ENCODE measurements at regions not wholly inside any gene's neighbourhood (a gene's known extent, or its start where the extent isn't known, plus 50 kb on each side); places are given as distances from the start of the nearest gene placed in this dataset.

- DNase-seq, result peak; percentile 36
Measured at GRCh38 chr13:20351281-20352022, 119.3 kb upstream of the GJB6 start.

DNA sequence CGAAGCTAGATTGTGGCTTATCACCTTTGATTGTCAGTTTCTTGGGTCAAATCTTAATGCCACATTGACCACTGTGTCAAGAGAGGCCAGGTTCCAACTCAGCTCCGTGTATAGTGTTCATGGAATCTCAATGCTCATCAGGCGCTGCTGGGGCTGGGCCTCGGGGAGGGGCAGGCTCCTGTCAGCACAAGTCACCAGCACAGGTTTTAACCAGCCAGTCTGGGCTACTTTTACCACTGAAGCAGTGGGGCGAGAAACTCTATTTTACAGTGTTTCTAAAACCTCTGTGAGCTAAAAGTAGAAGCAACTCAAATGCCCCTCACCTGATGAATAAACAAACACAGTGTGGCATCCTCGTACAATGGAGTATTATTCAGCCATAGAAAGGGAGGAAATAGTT, 118.7 kb upstream of the GJB6 start:
- no peak for DNase-seq

GRCh38 chr13:20350382-20350763, 118.3 kb upstream of the GJB6 start:
- no peak for DNase-seq

DNA sequence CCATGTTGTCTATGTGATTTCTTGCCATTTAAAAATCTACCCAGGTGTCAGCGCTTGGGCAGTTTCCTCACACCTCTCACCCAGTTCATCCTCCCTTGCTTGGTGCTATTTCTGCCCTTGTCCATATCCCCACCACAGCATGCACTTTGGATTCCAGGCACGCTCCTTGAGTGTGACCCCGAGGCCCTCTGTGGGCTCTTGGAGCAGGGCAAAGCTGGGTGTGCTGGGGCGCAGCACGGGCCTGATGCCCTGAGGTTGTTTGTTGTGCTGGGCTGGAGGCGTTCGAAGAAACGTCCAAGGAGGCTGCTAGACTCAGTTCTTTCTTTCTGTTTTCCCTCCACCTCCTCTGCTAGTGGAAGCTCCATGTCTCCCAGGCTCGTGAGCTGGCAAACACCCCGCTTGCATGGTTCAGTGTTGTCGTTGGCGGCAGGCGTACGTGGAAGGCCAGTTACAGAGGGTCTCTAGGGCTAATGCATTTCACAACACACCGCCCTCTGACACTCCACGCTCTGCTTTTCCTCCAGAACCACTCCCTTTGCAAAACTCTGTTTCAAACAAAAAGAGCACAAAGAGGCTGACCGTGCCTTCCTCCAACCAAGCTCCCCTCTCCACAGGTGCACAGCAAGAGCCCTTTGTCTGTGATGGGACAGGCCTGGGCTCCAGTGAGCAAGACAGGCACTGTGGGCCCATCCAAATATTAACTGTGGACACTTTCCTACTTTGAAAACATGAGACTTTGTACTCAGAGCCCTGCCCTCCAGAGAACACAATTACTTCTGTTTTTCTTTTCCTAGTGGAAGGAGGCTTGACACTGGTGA, 117.7 kb upstream of the GJB6 start:
- no peak for DNase-seq

- no peak for DNase-seq
Measured at GRCh38 chr13:20348645-20349408, 116.7 kb upstream of the GJB6 start.

DNA sequence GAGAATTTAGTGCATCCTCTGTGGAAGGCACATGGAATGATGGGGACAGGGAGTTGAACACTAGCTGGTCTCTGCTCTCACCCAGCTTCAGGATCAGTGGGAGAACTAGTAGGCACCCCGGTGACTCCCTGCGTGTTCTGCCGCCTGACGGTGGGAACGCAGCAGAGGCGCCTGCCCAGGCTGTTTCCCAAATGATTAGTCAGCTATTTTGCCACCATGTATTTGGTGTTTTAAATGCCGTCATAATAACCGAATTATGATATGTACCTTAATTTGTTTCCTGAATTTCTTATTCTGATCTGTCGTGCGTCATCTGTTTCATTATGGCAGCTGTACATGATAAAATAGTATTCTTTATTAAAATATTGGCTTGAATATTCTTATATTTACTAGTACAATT, 115.9 kb upstream of the GJB6 start:
- no peak for DNase-seq

DNA sequence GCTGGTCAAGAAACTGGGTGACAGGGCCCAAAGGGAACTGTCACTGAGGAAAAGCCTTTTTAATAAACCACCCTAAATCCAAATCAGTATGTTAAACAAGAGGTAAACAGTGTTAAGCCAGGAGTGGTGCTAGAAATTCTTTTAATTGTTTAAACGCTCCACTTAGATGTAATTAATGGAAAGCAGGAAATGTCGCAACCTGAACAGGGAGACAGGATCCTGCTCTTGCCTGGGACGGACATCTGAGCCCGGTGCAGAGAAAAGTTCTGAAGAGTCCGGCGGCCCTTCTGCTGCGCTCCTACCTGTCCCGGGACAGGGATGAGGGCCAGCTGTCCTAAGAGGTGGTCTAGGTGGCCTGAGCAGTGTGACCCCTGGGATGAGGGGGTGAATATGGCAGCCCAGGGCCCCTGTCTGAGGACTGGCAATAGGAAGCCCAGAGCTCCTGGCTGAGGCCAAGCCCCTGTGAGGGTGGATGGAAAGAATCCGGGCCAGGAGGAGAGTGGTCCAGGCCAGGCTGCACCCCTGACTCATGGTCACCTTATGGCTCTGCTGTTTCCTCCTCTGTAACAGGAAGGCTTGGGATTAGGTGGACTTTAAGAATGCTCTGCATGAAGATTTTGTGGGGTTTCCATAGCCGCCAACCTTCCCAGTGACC, 112.8 kb upstream of the GJB6 start:
- no peak for DNase-seq

- DNase-seq, result no peak
Measured at GRCh38 chr13:20342311-20342710, 110.2 kb upstream of the GJB6 start.

DNA sequence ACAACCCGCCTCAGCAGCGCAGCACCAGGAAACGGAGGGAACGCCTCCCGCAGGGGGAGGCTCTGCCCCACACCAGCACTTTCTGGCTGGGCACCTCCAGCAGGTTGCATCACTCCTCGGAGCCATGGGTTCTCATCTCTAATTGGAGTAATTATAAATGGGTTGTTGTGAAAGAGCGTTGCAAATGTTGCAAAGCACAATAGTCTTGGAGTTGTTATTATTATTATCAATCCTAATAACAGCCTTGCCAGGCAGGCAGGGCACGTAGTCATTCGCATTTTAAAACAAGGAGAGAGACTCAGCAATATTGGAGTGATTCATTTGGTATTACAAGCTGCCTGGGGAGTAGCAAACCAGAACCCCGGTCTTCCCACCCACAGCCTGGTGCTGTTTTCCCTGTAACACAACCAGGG, 108.6 kb upstream of the GJB6 start:
- DNase-seq, result peak; percentile 30

DNA sequence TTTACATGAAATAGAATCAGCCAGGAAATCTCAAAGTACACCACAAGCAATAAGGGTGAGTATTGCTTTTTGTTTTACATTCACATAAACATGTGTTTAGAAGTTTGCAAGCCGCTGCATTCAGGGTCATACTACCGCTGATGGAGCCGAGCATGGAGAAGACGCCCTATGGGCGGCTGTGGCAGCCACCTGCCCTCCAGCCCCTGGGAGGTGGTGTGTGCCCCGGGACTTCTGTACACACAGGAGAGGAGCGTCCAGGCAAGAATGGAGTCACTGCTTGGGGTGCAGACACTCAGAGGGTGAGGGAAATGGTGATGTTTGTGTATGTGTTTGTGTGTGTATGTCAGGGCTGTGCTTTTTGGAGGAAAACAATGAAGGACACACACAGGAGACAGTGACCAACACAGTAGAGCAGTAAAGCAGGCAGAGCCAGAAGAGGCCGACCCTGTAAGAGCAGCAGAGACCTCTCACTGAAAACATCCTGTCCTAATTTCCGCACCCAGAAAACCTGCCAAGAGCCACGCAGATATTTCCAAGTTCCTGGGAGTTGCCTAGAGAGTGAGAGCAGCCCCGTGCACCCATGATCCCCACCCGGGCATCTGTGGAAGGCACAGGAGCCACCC, 108.1 kb upstream of the GJB6 start:
- no peak for DNase-seq

- no peak for DNase-seq
Measured at GRCh38 chr13:20337884-20338551, 105.9 kb upstream of the GJB6 start.

- DNase-seq, result no peak
Measured at GRCh38 chr13:20336761-20337160, 104.6 kb upstream of the GJB6 start.

DNA sequence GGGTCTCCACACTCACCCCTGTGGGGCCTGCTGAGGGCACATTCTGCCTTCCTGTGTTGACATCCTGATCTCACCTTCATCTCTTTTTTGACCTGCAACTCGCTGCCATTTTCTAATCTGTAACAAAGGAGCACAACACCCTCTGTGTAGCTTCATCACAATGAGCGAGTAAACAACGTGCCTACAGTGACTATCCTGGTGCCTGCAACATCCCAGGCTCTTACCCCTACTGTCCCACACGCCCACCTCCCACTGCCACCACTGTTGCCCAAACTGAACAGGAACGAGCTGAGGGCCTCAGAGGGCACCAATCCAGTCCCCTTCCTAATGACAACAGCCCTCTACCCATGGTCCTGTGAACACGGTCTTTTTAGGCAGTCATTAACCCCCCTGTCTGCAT, 102.2 kb upstream of the GJB6 start:
- DNase-seq, result no peak

DNA sequence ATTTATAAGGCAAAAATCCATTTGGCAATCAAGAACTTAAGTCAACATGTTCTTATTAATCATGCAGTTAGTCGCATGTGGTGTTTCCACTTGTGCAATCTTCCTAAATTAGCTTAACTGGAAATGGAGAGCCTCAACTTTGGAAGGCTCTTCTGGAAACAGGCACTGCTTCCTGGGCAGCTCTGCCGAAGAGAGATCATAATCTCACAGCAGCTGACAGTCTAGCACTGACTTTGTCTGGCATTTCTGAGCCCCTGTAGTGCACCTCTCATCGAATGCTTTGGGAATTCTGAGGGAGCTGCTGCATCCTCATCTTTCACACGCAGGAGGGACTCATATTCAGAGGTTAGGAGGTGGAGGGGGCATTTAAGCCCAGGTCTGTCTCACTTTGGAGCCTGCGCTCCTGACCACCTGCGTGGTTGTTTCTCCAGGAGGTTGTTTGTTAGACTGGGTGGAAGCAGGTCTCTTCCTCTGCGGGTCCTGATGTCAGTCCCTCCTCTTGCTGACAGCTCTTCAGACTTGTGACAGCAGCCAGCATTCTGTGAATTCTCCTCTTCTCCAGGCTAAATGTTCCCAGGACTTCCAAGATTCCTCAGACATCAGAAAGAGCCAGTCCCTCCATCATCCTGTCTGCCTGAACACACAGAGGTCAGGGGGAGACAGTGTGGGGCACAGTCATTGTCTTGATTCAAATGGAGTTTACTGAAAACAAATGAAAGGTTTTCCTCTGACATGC, 100.4 kb upstream of the GJB6 start:
- DNase-seq, result no peak

DNA sequence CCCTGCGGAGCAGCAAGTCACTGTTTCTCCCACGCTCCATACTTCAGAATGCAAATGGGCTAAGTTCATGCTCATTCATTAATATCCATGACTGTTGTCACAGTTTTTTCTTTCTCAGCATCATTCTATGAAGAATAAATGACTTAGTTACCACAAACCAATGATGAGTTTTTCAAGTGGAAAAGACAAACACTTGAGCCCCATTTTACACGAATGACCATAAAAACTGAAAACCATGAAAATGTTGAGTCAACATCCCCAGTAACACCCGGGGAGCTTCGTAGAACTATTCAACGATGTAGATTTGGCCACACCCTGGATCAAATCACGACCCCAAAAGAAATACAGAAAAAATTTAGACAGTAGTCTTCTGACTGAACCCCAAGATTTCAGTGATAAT, 99.8 kb upstream of the GJB6 start:
- DNase-seq, result no peak

DNA sequence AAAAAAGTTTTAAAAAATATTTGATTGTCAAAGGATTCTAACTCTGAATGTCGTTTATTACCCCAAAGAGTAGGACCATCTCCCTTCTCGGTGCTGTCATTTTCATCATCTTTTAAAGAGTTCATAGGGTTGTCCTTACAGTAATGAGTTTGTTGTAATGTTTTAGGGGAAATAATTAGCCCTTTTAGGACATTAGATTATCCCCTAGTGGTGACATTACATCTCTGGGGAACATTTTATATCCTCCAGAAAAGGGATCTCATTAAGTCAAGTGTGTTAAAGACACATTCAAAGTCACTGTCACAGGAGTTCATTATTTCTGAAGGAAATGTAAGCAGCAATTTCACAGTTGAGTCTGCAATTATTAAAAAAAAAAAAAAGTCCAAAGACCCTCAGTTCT, 99.3 kb upstream of the GJB6 start:
- no peak for DNase-seq

GRCh38 chr13:20326809-20327208, 94.7 kb upstream of the GJB6 start:
- no peak for DNase-seq

- DNase-seq, result no peak
Measured at GRCh38 chr13:20326276-20326675, 94.2 kb upstream of the GJB6 start.

DNA sequence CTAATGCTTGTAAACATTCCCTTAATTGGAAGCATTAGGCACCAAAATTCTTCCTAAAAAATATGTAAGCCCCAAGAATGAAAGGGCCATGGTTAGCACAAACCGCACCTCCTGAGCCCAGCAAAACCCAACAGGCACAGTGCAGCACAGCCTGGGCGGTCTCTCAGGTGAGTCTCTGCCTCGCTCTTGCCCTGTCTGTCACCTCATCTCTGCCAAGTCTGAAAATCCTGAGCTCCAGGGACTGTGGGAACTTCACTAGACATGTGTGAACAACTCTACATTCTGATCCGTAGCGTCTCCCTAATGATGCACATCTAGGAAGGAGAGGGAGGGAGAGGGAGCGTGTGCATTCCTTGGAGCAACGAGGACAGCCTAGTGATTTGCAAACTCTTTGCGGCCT, 88.8 kb upstream of the GJB6 start:
- no peak for DNase-seq

DNA sequence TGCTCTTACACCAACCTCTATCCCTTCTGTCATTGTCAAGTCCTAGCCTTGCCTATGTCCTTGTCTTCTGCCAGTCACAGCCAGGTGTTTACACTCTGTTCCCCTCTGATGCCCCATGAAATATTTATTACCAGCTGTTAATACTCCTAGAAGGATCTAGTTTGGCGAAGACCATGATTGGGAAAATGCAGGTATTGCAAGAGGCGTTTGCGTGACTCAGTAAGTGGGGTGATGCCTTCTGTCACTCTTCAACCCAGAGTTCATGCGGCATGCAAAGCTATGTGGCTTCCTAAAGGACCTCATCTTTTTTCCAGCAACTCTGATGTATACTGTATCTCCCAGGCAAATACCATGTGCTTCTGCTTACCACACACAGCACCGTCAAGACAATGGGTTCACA, 81.8 kb upstream of the GJB6 start:
- no peak for DNase-seq

- DNase-seq, result no peak
Measured at GRCh38 chr13:20312292-20312691, 80.2 kb upstream of the GJB6 start.
